ENCODE measurements at regions not wholly inside any gene's neighbourhood (a gene's known extent, or its start where the extent isn't known, plus 50 kb on each side); places are given as distances from the start of the nearest gene placed in this dataset.

GRCh38 chr14:104393898-104394381 lies 185.6 kb upstream of the C14orf180 start:
- DNase-seq (ENCODE audit: low spot score) (peak; percentile 50), ATAC-seq (ENCODE audit: low read depth) (peak; percentile 24; the same call in 1 of the 3 replicates)
- Histone ChIP-seq H3K4me3 (ENCODE audit: severe bottlenecking) (no peak overlapping the region), H3K27ac (ENCODE audit: poor library complexity, severe bottlenecking) (no peak overlapping the region), H3K27me3 (ENCODE audit: insufficient read depth, poor library complexity, severe bottlenecking) (peaks cover 57% of the 10 kb centered on the region), H3K4me1 (ENCODE audit: insufficient read depth, poor library complexity, severe bottlenecking) (no peaks in the 10 kb centered on the region), H3K36me3 (ENCODE audit: low read depth) (no peaks in the 10 kb centered on the region), H3K9me3 (ENCODE audit: severe bottlenecking) (peaks cover 11% of the 10 kb centered on the region)
- TF ChIP-seq CTCF (IDR thresholded peaks at IDR 0.05; ENCODE audit: poor library complexity, severe bottlenecking), result no peak

GRCh38 chr14:104394409-104394851 lies 185.1 kb upstream of the C14orf180 start:
- TF ChIP-seq CTCF (IDR thresholded peaks at IDR 0.05; ENCODE audit: poor library complexity, severe bottlenecking), result no peak
- H3K9me3 ChIP-seq (ENCODE audit: severe bottlenecking), result peaks cover 11% of the 10 kb centered on the region
- H3K27ac ChIP-seq (ENCODE audit: poor library complexity, severe bottlenecking), result no peak overlapping the region
- ATAC-seq (ENCODE audit: low read depth), result no peak
- peaks cover 57% of the 10 kb centered on the region for H3K27me3 ChIP-seq (ENCODE audit: insufficient read depth, poor library complexity, severe bottlenecking)
- DNase-seq (ENCODE audit: low spot score), result peak; percentile 49
- no peaks in the 10 kb centered on the region for H3K36me3 ChIP-seq (ENCODE audit: low read depth)
- no peak overlapping the region for H3K4me3 ChIP-seq (ENCODE audit: severe bottlenecking)
- no peaks in the 10 kb centered on the region for H3K4me1 ChIP-seq (ENCODE audit: insufficient read depth, poor library complexity, severe bottlenecking)

GRCh38 chr14:104395276-104395675 lies 184.3 kb upstream of the C14orf180 start:
- no peak for TF ChIP-seq CTCF (IDR thresholded peaks at IDR 0.05; ENCODE audit: poor library complexity, severe bottlenecking)
- Histone ChIP-seq H3K27me3 (ENCODE audit: insufficient read depth, poor library complexity, severe bottlenecking) (peaks cover 50% of the 10 kb centered on the region), H3K36me3 (ENCODE audit: low read depth) (no peaks in the 10 kb centered on the region), H3K9me3 (ENCODE audit: severe bottlenecking) (peaks cover 11% of the 10 kb centered on the region), H3K4me3 (ENCODE audit: severe bottlenecking) (no peak overlapping the region), H3K4me1 (ENCODE audit: insufficient read depth, poor library complexity, severe bottlenecking) (no peaks in the 10 kb centered on the region), H3K27ac (ENCODE audit: poor library complexity, severe bottlenecking) (no peak overlapping the region)
- peak; percentile 27 for DNase-seq (ENCODE audit: low spot score)
- no peak for ATAC-seq (ENCODE audit: low read depth)

- H3K27me3 ChIP-seq (ENCODE audit: insufficient read depth, poor library complexity, severe bottlenecking), result peaks cover 42% of the 10 kb centered on the region
- no peaks in the 10 kb centered on the region for H3K36me3 ChIP-seq (ENCODE audit: low read depth)
- no peak overlapping the region for H3K4me3 ChIP-seq (ENCODE audit: severe bottlenecking)
- no peak overlapping the region for H3K27ac ChIP-seq (ENCODE audit: poor library complexity, severe bottlenecking)
- ATAC-seq (ENCODE audit: low read depth) (peak; percentile 64), DNase-seq (ENCODE audit: low spot score) (peak; percentile 60)
- H3K4me1 ChIP-seq (ENCODE audit: insufficient read depth, poor library complexity, severe bottlenecking), result no peaks in the 10 kb centered on the region
- TF ChIP-seq CTCF (IDR thresholded peaks at IDR 0.05; ENCODE audit: poor library complexity, severe bottlenecking), result no peak
- H3K9me3 ChIP-seq (ENCODE audit: severe bottlenecking), result peaks cover 11% of the 10 kb centered on the region
Measured at GRCh38 chr14:104395941-104396681, 183.5 kb upstream of the C14orf180 start.
